Stimulated activated CD8-positive, alpha-beta memory T cell treated with anti-CD3 and anti-CD28 coated beads, Interleukin-4, amount 100 ng/mL, for 48 hours (primary cell): ENCODE measurements at regions not wholly inside any gene's neighbourhood (a gene's known extent, or its start where the extent isn't known, plus 50 kb on each side); places are given as distances from the start of the nearest gene placed in this dataset.

Experiments
- DNase-seq: peaks from one replicate; pipeline ENCODE4 v3.0.0-alpha.2; 2020

DNA sequence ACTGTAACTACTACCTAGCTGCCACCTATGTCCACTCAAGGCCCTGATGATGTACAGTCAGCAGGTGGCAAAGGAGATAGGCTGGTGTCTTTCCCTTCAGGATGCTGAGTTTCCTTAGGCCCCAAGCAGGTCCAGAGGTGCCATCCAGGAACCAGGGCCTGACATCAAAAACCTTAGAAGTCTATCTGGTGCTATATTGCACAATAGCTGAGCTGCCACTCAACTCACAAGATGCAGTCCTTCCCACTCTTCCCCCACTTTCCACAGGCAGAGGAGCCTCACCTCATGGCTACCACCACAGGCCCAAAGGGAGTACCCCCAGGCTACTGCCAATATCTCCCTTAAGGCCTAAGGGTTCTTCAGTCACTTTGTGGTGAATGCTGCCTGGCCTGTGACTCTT lies 83.9 kb upstream of the ZNF827 start:
- DNase-seq: no peak

DNA sequence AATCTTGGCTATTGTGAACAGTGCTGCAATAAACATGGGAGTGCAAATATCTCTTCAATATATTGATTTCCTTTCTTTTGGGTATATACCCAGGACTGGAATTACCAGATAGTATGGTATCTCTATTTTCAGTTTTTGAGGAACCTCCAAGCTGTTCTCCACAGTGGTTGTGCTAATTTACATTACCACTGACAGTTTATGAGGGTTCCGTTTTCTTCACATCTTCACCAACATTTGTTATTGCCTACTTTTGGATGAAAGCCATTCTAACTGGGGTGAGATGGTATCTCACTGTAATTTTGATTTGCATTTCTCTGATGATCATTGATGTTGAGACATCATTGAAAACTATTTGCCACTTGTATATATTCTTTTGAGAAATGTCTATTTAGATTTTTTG lies 79.6 kb upstream of the ZNF827 start:
- DNase-seq: no peak

DNA sequence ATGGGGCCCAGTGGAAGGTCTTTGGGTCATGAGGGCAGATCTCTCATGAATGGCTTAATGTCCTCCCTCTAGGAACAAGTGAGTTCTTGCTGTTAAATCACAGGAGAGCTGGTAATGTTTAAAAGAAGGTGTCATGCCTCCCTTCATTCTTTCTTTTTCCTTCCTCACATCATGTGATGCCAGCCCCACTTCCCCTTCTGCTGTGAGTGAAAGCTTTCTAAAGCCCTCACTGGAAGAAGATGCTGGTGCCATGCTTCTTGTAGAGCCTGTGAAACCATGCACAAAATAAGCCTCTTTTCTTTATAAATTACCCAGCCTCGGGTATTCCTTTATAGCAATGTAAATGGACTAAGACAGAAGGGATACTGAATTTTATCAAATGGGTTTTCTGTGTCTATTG lies 66.1 kb upstream of the ZNF827 start:
- DNase-seq: no peak

DNA sequence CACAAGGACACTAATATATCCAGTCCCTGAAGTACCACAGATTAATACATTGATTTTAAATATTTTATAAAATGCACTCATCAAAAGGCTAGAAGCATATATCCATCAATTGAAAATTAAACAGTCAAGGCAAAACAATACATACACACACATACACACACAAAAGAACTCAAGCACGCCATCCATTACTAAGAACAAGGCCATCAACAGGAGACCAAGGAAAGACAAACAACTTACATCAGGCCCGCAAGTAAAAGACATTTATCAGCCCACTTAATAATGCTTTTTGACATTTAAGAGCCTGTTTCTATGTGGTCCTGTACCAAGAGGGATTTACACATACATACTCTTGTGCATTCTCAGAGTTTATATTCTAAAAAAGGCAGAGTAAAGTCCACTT lies 50.0 kb upstream of the ZNF827 start:
- DNase-seq: no peak
